ENCODE measurements at regions not wholly inside any gene's neighbourhood (a gene's known extent, or its start where the extent isn't known, plus 50 kb on each side); places are given as distances from the start of the nearest gene placed in this dataset.
"Not testable (repeated sequence)": the region's sequence is repeated elsewhere in the genome, so short reads cannot be mapped to it uniquely, and the experiment has no call there.

DNA sequence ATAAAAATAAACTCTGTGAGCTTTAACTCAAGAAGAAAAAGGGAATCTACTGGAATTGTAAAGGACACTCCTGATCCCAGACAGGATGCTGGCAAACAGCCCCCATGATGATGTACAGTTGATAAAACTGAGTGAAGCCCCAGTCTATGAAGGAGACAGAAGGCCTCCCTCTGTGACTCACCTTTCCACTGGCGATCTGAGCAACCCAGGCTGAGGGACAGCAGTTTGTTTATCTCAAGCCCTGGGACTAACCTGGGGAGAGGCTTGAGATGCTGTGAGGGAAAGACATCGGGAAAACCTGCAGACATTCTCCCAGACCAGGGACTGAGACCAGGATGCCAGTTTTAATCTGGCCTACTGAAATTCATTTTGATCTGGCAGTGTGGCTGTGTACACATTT lies 104.5 kb upstream of the CDH2 start:
- no peak for DNase-seq

DNA sequence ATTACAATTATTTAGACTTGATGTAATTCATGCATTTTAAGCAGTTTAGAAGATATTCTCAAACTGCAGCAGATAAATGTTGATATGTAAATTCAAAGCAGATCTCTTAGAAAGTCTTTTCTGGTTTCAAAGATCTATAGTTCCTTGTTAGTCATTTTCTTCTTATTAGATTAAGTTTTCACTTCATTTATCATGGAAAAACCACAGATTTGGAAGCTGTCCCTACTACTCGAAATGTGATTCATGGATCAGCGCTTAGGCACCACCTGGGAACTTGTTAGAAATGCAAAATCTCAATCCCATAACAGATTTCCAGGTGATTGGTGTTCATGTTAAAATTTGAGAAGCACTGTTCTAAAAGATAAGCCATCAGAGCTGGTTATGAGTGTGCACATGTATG lies 92.8 kb upstream of the CDH2 start:
- DNase-seq = no peak

DNA sequence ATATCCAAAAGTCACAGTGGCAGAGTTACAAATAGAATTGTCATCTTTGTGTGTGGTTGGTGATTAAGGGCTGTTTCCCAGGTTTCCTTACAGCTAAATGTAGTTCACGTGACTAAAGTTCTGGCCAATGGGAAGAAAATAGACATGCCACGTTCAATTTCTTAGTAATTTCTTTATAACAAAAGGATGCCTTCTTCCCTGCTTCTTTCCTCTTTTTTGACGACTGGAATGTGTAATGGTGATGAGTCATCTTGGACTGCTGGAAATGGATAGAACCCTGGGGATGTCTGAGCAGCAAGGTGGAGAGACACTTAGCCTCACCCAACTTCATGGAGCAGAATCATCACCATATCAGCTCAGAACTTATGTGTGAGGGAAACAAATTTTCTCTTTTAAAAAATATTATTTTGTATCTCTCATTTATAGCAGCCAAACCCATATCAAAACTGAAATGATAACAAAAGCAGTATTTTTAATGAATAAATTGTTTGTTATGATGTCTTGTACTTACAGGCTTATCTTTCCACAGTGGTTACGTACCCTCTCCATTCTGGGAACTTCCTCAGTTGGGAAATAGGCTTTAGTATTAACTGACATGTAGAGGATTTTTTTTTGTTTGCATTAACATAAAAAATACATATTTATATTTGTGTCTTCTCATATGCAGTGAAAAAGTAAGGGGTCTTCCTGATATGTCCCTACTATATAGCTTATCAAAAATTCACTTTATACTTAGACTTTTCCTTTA lies 91.1 kb upstream of the CDH2 start:
- DNase-seq = no peak

DNA sequence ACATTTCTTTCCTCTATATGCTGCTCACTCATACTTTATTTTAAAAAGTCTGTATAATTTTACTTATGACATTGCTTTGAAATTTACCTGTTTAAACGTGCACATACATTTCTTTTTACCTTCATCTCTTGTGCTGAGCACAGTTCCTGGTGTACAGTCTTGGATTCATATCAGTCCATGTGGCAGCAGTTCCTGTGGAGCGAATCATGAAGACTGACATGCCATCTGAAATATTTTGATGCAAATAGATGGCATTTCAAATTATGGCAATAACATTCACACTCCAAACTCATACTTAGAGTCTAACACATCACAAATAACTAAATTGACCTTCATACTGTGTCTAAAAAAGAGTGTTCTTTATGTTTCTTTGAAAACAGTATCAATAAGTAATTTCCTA lies 90.3 kb upstream of the CDH2 start:
- DNase-seq = no peak

DNA sequence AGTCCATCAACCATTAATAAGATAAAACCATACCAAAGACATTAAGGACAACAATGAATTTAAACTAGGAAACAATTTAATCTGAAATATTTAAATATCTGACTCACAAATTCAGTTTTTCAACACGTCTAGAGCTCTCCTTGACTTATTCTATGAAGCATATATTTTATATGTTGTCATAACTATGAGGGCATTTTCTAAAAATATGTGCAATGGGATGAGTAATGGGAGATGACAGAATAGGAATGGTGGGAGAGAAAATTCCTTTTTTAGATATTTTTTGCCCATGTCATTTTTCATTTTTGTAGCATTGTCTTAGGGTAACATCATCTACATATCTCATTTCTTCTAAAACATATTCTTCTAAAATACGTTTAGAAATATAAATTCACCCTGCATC lies 79.2 kb upstream of the CDH2 start:
- no peak for DNase-seq

DNA sequence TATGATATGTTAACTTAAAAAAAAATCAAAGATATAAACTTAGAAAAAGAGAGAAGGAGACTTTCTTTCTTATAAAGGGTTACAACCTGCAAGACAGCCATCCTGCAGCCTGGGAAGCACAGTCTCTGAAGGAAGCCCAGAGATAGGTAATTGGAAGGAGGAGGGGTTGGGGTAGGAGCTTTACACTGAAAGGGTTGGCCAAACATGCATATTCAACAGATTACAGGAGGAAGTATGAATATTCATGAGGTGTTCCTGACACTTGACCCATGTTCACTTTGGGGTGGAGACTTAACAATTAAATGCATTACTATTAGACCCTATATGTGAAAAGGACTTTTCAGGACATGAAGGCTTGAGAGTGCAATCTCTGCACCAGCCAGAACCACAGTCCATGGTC lies 71.7 kb upstream of the CDH2 start:
- DNase-seq = no peak

DNA sequence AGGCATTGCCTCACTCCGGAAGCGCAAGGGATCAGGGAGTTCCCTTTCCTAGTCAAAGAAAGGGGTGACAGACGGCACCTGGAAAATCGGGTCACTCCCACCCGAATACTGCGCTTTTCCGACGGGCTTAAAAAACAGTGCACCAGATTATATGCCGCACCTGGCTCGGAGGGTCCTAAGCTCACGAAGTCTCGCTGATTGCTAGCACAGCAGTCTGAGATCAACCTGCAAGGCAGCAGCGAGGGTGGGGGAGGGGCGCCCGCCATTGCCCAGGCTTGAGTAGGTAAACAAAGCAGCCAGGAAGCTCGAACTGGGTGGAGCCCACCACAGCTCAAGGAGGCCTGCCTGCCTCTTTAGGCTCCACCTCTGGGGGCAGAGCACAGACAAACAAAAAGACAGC lies 63.7 kb upstream of the CDH2 start:
- DNase-seq = not testable (repeated sequence)

DNA sequence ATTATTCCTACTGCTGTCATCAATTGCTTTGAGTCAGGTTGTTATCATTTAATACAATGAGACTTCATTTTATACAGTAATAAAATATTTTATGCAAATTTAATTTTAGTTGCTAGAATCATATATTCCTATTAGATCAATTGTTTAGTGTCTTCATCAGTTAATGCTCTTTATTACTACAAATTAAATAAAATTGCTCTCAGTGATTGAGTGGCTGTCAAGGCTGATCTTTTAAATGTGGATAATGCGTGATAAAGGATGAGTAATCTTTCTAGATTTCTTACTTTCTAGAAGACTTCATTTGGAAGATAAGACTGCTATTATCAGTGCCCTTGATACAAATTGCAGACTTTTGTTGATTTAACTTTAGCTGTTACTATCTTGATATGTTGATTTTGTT lies 59.6 kb upstream of the CDH2 start:
- no peak for DNase-seq

Measured in NCI-H2227 treated with DMSO at 0.1 percent for 48 hours (cell line).